ENCODE measurements at regions not wholly inside any gene's neighbourhood (a gene's known extent, or its start where the extent isn't known, plus 50 kb on each side); places are given as distances from the start of the nearest gene placed in this dataset.

- TF ChIP-seq EZH2 (IDR thresholded peaks at IDR 0.05) (no peak), CTCF (IDR thresholded peaks at IDR 0.05 in 2 of 3, conservative IDR thresholded peaks at IDR 0.05 in 1 of 3; ENCODE audit: borderline replicate concordance in 1 of 3, insufficient read depth in 1 of 3, low read depth in 2 of 3, low read length in 2 of 3) (no peak), POLR2AphosphoS5 (IDR thresholded peaks at IDR 0.05; ENCODE audit: low read depth, low read length) (no peak), SP1 (IDR thresholded peaks at IDR 0.05; ENCODE audit: low read depth) (no peak), POLR2A (IDR thresholded peaks at IDR 0.05; ENCODE audit: borderline replicate concordance, extremely low read depth, insufficient read depth, insufficient read length) (no peak), MAX (IDR thresholded peaks at IDR 0.05) (no peak), JUND (IDR thresholded peaks at IDR 0.05) (no peak), ZFX (IDR thresholded peaks at IDR 0.05) (no peak), ATF3 (IDR thresholded peaks at IDR 0.05) (no peak), EZH2phosphoT487 (IDR thresholded peaks at IDR 0.05; ENCODE audit: borderline replicate concordance) (no peak), EGR1 (IDR thresholded peaks at IDR 0.05; ENCODE audit: low read depth) (no peak)
These were observed 176.1 kb upstream of the ZPLD1 start for GRCh38 chr3:102258666-102259227.

Measured in HCT116 (cell line).